Brain microvascular endothelial cell (primary cell): ENCODE measurements at regions not wholly inside any gene's neighbourhood (a gene's known extent, or its start where the extent isn't known, plus 50 kb on each side); places are given as distances from the start of the nearest gene placed in this dataset.

Experiments
- DNase-seq: peaks from one replicate; pipeline ENCODE4 v3.0.0-alpha.2; 2020
- H3K27ac ChIP-seq: fragments of 250-450 bp; sonication (Bioruptor Pico); 2 replicates; pipeline ENCODE4 v1.5.1; 2020; ENCODE audit warnings: mild to moderate bottlenecking, moderate library complexity
- H3K27me3 ChIP-seq: fragments of 250-450 bp; sonication (Bioruptor Pico); replicated peaks from 2 replicates; pipeline ENCODE4 v1.5.1; 2020; ENCODE audit warnings: mild to moderate bottlenecking
- H3K36me3 ChIP-seq: fragments of 250-450 bp; sonication (Bioruptor Pico); replicated peaks from 2 replicates; pipeline ENCODE4 v1.5.1; 2020; ENCODE audit warnings: mild to moderate bottlenecking
- H3K4me3 ChIP-seq: 2 replicates; pipeline ENCODE4 v1.5.1; 2011; ENCODE audit warnings: low read depth, mild to moderate bottlenecking, control low read depth, low read length, moderate library complexity
- CTCF ChIP-seq: IDR thresholded peaks from 2 replicates; pipeline ENCODE4 v1.5.1; 2011; ENCODE audit warnings: low read depth, mild to moderate bottlenecking, moderate library complexity, low read length, control low read depth, inconsistent platforms; ENCODE audit errors: missing control alignments
- in situ Hi-C: cut with HindIII; loops from 2 replicates; pipeline ENCODE4 v1.10.0; 2017; ENCODE audit warnings: low sequenced_read_pairs, low pct_ligation_motif_present

DNA sequence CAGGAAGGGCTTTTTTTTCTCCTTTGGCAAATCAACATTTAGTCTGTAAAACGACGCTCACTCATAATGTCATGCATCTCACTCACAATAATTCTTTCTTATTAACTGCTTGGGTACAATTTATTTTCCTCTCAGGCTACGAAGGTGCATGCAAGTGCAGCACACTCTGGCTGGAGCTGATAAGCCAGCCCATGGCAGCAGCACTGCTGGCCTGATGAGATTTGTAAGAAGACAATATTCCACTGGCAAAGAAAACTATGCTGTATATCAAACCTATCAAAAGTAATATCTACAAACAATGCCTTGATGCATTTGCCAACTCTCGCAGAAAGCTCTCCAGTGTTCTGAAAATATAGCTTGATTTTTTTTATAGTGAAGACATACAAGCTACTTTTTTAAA is 170.0 kb upstream of the PHF14 start:
- no peak for DNase-seq
- no peak for TF ChIP-seq CTCF
- Histone ChIP-seq H3K27ac (no peak overlapping the region), H3K36me3 (no peaks in the 10 kb centered on the region), H3K27me3 (no peaks in the 10 kb centered on the region), H3K4me3 (no peak overlapping the region)
- in situ Hi-C loops, result no loop called here

DNA sequence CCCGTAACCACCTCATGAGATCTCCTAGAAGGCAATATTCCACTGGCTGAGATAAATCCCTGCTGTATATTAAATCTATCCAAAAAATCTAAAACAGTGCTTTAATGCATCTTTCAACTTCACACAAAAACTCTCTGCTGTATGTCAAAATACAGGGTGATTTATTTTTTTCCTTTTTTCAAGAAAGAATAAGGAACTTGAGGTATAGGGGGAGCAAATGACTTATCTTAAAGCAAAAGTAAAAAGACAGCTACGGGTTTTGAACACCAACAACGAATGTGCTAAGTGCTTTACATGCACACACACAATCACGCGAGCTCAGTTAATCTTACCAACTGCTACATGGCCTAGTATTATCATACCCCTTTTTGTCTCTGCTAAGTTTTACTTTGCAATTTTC is 168.9 kb upstream of the PHF14 start:
- no peak overlapping the region for H3K27ac ChIP-seq
- in situ Hi-C loops, result no loop called here

DNA sequence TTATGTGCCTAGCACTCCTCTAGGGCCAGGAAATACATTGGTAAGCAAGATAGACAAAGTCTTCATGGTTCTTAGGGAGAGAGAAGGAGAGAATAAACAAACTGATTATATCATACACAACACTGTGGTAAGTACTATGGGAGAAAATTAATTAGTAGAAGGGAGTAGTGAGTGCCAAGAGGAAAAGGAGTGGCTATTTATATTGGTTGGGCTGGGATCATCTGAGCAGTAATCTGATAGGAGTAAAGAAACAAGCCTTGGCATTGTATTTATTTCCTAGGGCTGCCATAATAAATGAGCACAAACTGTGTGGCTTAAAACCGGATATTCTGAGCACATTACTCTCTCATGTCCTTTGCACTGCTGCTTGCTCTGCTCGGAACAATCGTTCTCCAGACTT is 158.1 kb upstream of the PHF14 start:
- Histone ChIP-seq H3K4me3 (no peak overlapping the region), H3K27ac (no peak overlapping the region), H3K27me3 (no peaks in the 10 kb centered on the region), H3K36me3 (no peaks in the 10 kb centered on the region)
- no peak for TF ChIP-seq CTCF
- in situ Hi-C loops, result no loop called here
- DNase-seq, result no peak

More for the DNA sequence above, 168.9 kb upstream of the PHF14 start:
- DNase-seq, result no peak
- no peaks in the 10 kb centered on the region for H3K27me3 ChIP-seq
- TF ChIP-seq CTCF, result no peak
- no peaks in the 10 kb centered on the region for H3K36me3 ChIP-seq
- H3K4me3 ChIP-seq, result no peak overlapping the region

- in situ Hi-C loops, result no loop called here
- Histone ChIP-seq H3K36me3 (no peaks in the 10 kb centered on the region), H3K27me3 (no peaks in the 10 kb centered on the region), H3K27ac (no peak overlapping the region), H3K4me3 (no peak overlapping the region)
- DNase-seq, result no peak
- TF ChIP-seq CTCF, result no peak
Measured at GRCh38 chr7:10821156-10821555, 152.5 kb upstream of the PHF14 start.

GRCh38 chr7:10824154-10824553 is 149.5 kb upstream of the PHF14 start:
- Histone ChIP-seq H3K36me3 (no peaks in the 10 kb centered on the region), H3K4me3 (no peak overlapping the region), H3K27ac (no peak overlapping the region), H3K27me3 (no peaks in the 10 kb centered on the region)
- in situ Hi-C loops, result no loop called here
- no peak for TF ChIP-seq CTCF
- DNase-seq, result no peak

DNA sequence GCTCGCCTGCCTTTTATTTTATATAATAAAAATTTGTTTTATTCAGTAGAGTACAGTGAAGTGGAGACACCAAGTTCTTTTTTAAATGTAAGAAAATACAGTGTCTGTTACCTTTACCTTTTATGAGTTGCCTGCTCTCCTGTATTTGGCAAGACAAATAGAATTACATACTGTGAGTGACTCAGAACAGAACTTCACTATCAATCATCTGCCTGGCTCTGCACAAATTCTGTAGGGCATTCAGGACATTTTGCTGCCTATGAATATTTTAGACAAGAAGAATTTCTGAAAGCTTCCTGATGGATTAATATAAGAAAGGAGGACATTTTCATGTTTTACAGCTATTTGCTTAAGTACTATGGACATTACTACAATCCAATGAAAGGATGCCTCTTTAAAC is 135.4 kb upstream of the PHF14 start:
- H3K4me3 ChIP-seq, result no peak overlapping the region
- no peaks in the 10 kb centered on the region for H3K27me3 ChIP-seq
- no peaks in the 10 kb centered on the region for H3K36me3 ChIP-seq
- in situ Hi-C loops, result no loop called here
- H3K27ac ChIP-seq, result no peak overlapping the region
- no peak for TF ChIP-seq CTCF
- no peak for DNase-seq
